ENCODE measurements at regions not wholly inside any gene's neighbourhood (a gene's known extent, or its start where the extent isn't known, plus 50 kb on each side); places are given as distances from the start of the nearest gene placed in this dataset.

- FAIRE-seq: no peak
- H3K9ac ChIP-seq (ENCODE audit: control insufficient read depth, insufficient read depth, low read length): no peak overlapping the region
- no peaks in the 10 kb centered on the region for H3K79me2 ChIP-seq (ENCODE audit: control insufficient read depth, insufficient read depth, low read length)
- BruUV-seq (replicated peaks): no TSS peak
- H3K4me1 ChIP-seq (ENCODE audit: control insufficient read depth, insufficient read depth, low read length): no peaks in the 10 kb centered on the region
- no peak for DNase-seq (ENCODE audit: low read depth, low spot score)
- H3K9me3 ChIP-seq (replicated peaks; ENCODE audit: control insufficient read depth, insufficient read depth, low read length): no peaks in the 10 kb centered on the region
- no peak for ATAC-seq
- H3K27ac ChIP-seq (ENCODE audit: control insufficient read depth, insufficient read depth): no peak overlapping the region
- CTCF ChIA-PET: no interaction called here
- H4K20me1 ChIP-seq (ENCODE audit: control insufficient read depth, insufficient read depth): no peaks in the 10 kb centered on the region
- H3K4me2 ChIP-seq (ENCODE audit: control insufficient read depth, insufficient read depth): no peak overlapping the region
- intact Hi-C loops (cut with micrococcal nuclease; ENCODE audit: unreplicated experiment) (no loop called here), in situ Hi-C loops (cut with MboI) (no loop called here)
- WGBS (ENCODE audit: insufficient coverage, insufficient replicate concordance, low lambda C conversion rate, missing lambda C conversion rate): 62% methylated on average over 16 of the region's 18 CpGs
- POLR2A ChIA-PET: no interaction called here
- no peak overlapping the region for H3K4me3 ChIP-seq
- no peaks in the 10 kb centered on the region for H3K36me3 ChIP-seq (ENCODE audit: control insufficient read depth in 2 of 2, insufficient read depth in 2 of 2, low read length in 1 of 2)
- no peak overlapping the region for H2AFZ ChIP-seq (ENCODE audit: control insufficient read depth, low read depth, low read length)
- H3K27me3 ChIP-seq (replicated peaks in 1 of 2; ENCODE audit: control insufficient read depth in 2 of 2, insufficient read depth in 2 of 2, low read length in 1 of 2): no peaks in the 10 kb centered on the region
- TF ChIP-seq MXI1 (IDR thresholded peaks at IDR 0.05; ENCODE audit: low read depth, low read length): no peak
- TF ChIP-seq EGR1 (IDR thresholded peaks at IDR 0.05; ENCODE audit: borderline replicate concordance in 1 of 2, low read depth in 2 of 2, low read length in 2 of 2): no peak
- TF ChIP-seq ZSCAN29 (IDR thresholded peaks at IDR 0.05): no peak
- no peak for TF ChIP-seq ATF3 (IDR thresholded peaks at IDR 0.05; ENCODE audit: borderline replicate concordance, extremely low read depth, low read depth, low read length)
- TF ChIP-seq FOXK2 (IDR thresholded peaks at IDR 0.05): no peak
- no peak for TF ChIP-seq EP300 (IDR thresholded peaks at IDR 0.05; ENCODE audit: borderline replicate concordance in 1 of 2, control insufficient read depth in 1 of 2, low read depth in 2 of 2, low read length in 2 of 2)
- no peak for TF ChIP-seq POLR2A (IDR thresholded peaks at IDR 0.05; ENCODE audit: low read depth, low read length)
- TF ChIP-seq BHLHE40 (IDR thresholded peaks at IDR 0.05; ENCODE audit: borderline replicate concordance in 1 of 2, low read depth in 2 of 2, low read length in 1 of 2): no peak
- no peak for TF ChIP-seq NR2C2 (IDR thresholded peaks at IDR 0.05; ENCODE audit: borderline replicate concordance, control insufficient read depth, insufficient read length, low read depth)
- no peak for TF ChIP-seq NR2C1 (IDR thresholded peaks at IDR 0.05)
- TF ChIP-seq HCFC1 (IDR thresholded peaks at IDR 0.05; ENCODE audit: low read length): no peak
- no peak for TF ChIP-seq ZBTB11 (CRISPR knock-in tag; IDR thresholded peaks at IDR 0.05)
- TF ChIP-seq HDAC6 (IDR thresholded peaks at IDR 0.05; ENCODE audit: unreplicated experiment): no peak
- RAD21 ChIA-PET (ENCODE audit: unreplicated experiment): no interaction called here
- SMC1A ChIA-PET (ENCODE audit: uncharacterized antibody, unreplicated experiment): no interaction called here
Observed at GRCh38 chr5:50923768-50924494, 257.5 kb downstream of the PARP8 start.

All from GM12878 (cell line).